H1 (cell line): ENCODE measurements at regions not wholly inside any gene's neighbourhood (a gene's known extent, or its start where the extent isn't known, plus 50 kb on each side); places are given as distances from the start of the nearest gene placed in this dataset.

ENCODE experiments used
- CTCF ChIA-PET: fragments of 300-600 bp; sonication (Branson Sonifier 250); formaldehyde crosslinking; loops from one replicate; lab custom pipeline; 2021; ENCODE audit not compliant: partially characterized antibody; lab: Charles Lee
- POLR2A ChIA-PET: fragments of 300-600 bp; sonication (Branson Sonifier 250); formaldehyde crosslinking; loops from one replicate; lab custom pipeline; 2021; ENCODE audit warnings: inconsistent platforms; ENCODE audit not compliant: partially characterized antibody; lab: Charles Lee
- DNase-seq, 2 experiments: peaks; one replicate each; pipeline versions ENCODE4 v3.0.0 to v3.0.0-alpha.2; 2010 to 2022; ENCODE audit warnings: low spot score in 2 of 2, low read depth in 1 of 2, mixed read lengths in 1 of 2
- FAIRE-seq: peaks from 2 replicates; lab custom pipeline; 2011; peaks lifted over from hg19 to GRCh38; lab: Jason Lieb, UNC
- H2AFZ ChIP-seq: 2 replicates; pipeline ENCODE4 v1.8.1; 2012; ENCODE audit warnings: low read length, inconsistent platforms
- H2AK5ac ChIP-seq: 2 replicates; pipeline ENCODE4 v1.6.1; 2013; ENCODE audit warnings: low read depth, low read length
- H2BK120ac ChIP-seq: replicated peaks from 2 replicates; pipeline ENCODE3; 2013; ENCODE audit warnings: low read depth, low read length, inconsistent platforms
- H2BK12ac ChIP-seq: 2 replicates; pipeline ENCODE4 v1.6.1; 2013; ENCODE audit warnings: low read depth, low read length
- H2BK15ac ChIP-seq: 2 replicates; pipeline ENCODE4 v1.6.1; 2013; ENCODE audit warnings: low read length
- H2BK20ac ChIP-seq: 2 replicates; pipeline ENCODE4 v1.6.1; 2013; ENCODE audit warnings: low read length
- H2BK5ac ChIP-seq: 2 replicates; pipeline ENCODE4 v1.6.1; 2013; ENCODE audit warnings: low read depth, low read length
- H3K14ac ChIP-seq: 2 replicates; pipeline ENCODE4 v1.6.1; 2013; ENCODE audit warnings: inconsistent platforms; ENCODE audit not compliant: insufficient read length
- H3K18ac ChIP-seq: 2 replicates; pipeline ENCODE4 v1.6.1; 2013; ENCODE audit warnings: low read length; ENCODE audit errors: extremely low read depth
- H3K23ac ChIP-seq: 2 replicates; pipeline ENCODE4 v1.6.1; 2013; ENCODE audit warnings: inconsistent platforms; ENCODE audit not compliant: insufficient read length
- H3K23me2 ChIP-seq: 2 replicates; pipeline ENCODE4 v1.6.1; 2013; ENCODE audit warnings: low read depth, low read length
- H3K27ac ChIP-seq: 2 replicates; pipeline ENCODE4 v1.6.1; 2011; ENCODE audit warnings: low read depth, low read length, inconsistent platforms
- H3K27me3 ChIP-seq, 4 experiments: replicated peaks in 1 of 4; 1 replicate in 1 of 4; 2 replicates in 3 of 4; pipeline versions ENCODE4 v1.6.1 to v1.8.1; 2011 to 2013; ENCODE audit warnings: low read length in 3 of 4, mild to moderate bottlenecking in 3 of 4, inconsistent platforms in 2 of 4, mixed read lengths in 2 of 4, moderate library complexity in 1 of 4; ENCODE audit not compliant: control insufficient read depth in 3 of 4, insufficient read depth in 3 of 4; ENCODE audit errors: extremely low read depth in 1 of 4
- H3K36me3 ChIP-seq, 4 experiments: 2 replicates each; pipeline versions ENCODE4 v1.6.1 to v1.8.1; 2011 to 2013; ENCODE audit warnings: mild to moderate bottlenecking in 4 of 4, low read length in 3 of 4, moderate library complexity in 2 of 4, control low read depth in 1 of 4, inconsistent platforms in 1 of 4; ENCODE audit not compliant: insufficient read depth in 4 of 4, control insufficient read depth in 2 of 4
- H3K4ac ChIP-seq: replicated peaks from 2 replicates; pipeline ENCODE3; 2013; ENCODE audit warnings: low read length, low read depth, mixed read lengths, inconsistent platforms; ENCODE audit not compliant: insufficient read length
- H3K4me1 ChIP-seq, 4 experiments: replicated peaks in 1 of 4; 1 replicate in 1 of 4; 2 replicates in 3 of 4; pipeline versions ENCODE4 v1.6.1 to v1.8.1; 2011 to 2013; ENCODE audit warnings: low read length in 3 of 4, inconsistent platforms in 2 of 4, mixed read lengths in 1 of 4; ENCODE audit not compliant: insufficient read depth in 4 of 4, control insufficient read depth in 3 of 4
- H3K4me2 ChIP-seq, 2 experiments: 2 replicates each; pipeline versions ENCODE4 v1.6.1 to v1.8.1; 2011 to 2013; ENCODE audit warnings: low read depth in 2 of 2, low read length in 2 of 2, control low read depth in 1 of 2, inconsistent platforms in 1 of 2, mild to moderate bottlenecking in 1 of 2; ENCODE audit not compliant: insufficient read depth in 1 of 2
- H3K4me3 ChIP-seq, 4 experiments: fragments of 200-600, 300-600 bp in 1 of 4; sonication (generic), shearing (Covaris generic), sonication (Bioruptor Twin) in 1 of 4; 2 replicates each; pipeline versions ENCODE4 v1.5.1 to v1.8.1; 2011 to 2016; ENCODE audit warnings: low read length in 4 of 4, low read depth in 3 of 4, control low read depth in 2 of 4, inconsistent platforms in 2 of 4, mild to moderate bottlenecking in 2 of 4, mixed read lengths in 1 of 4, moderate library complexity in 1 of 4; ENCODE audit not compliant: insufficient read depth in 2 of 4; ENCODE audit errors: extremely low read depth in 1 of 4
- H3K56ac ChIP-seq: replicated peaks from 2 replicates; pipeline ENCODE3; 2013; ENCODE audit warnings: low read depth, mild to moderate bottlenecking, mixed read lengths, low read length, inconsistent platforms; ENCODE audit not compliant: insufficient read length
- H3K79me1 ChIP-seq: 2 replicates; pipeline ENCODE4 v1.6.1; 2013; ENCODE audit warnings: low read depth, low read length, control low read depth
- H3K79me2 ChIP-seq, 2 experiments: 2 replicates each; pipeline versions ENCODE4 v1.6.1 to v1.8.1; 2012 to 2013; ENCODE audit warnings: low read length in 2 of 2, mild to moderate bottlenecking in 2 of 2, inconsistent platforms in 1 of 2; ENCODE audit not compliant: insufficient read depth in 2 of 2, control insufficient read depth in 1 of 2
- H3K9ac ChIP-seq, 4 experiments: replicated peaks in 1 of 4; 1 replicate in 1 of 4; 2 replicates in 3 of 4; pipeline versions ENCODE4 v1.6.1 to v1.8.1; 2011 to 2013; ENCODE audit warnings: low read depth in 3 of 4, low read length in 3 of 4, control low read depth in 2 of 4, mild to moderate bottlenecking in 2 of 4, moderate library complexity in 2 of 4, inconsistent platforms in 1 of 4; ENCODE audit errors: extremely low read depth in 1 of 4
- H3K9me3 ChIP-seq, 2 experiments: 2 replicates each; pipeline versions ENCODE4 v1.6.1 to v1.8.1; 2012 to 2013; ENCODE audit warnings: mild to moderate bottlenecking in 2 of 2, moderate library complexity in 2 of 2, control low read depth in 1 of 2, inconsistent platforms in 1 of 2, low read depth in 1 of 2, low read length in 1 of 2, mixed read lengths in 1 of 2; ENCODE audit not compliant: insufficient read depth in 2 of 2
- H4K20me1 ChIP-seq, 2 experiments: replicated peaks in 1 of 2; 2 replicates each; pipeline versions ENCODE3 to v1.8.1; 2011 to 2013; ENCODE audit warnings: inconsistent platforms in 2 of 2, low read length in 2 of 2, mild to moderate bottlenecking in 1 of 2; ENCODE audit not compliant: insufficient read depth in 2 of 2, control insufficient read depth in 1 of 2
- H4K5ac ChIP-seq: 2 replicates; pipeline ENCODE4 v1.6.1; 2013; ENCODE audit warnings: low read length, low read depth, mixed read lengths, inconsistent platforms; ENCODE audit not compliant: insufficient read length
- H4K8ac ChIP-seq: 2 replicates; pipeline ENCODE4 v1.8.0; 2013; ENCODE audit warnings: mild to moderate bottlenecking, moderate library complexity, low read length, inconsistent platforms; ENCODE audit not compliant: insufficient read depth; ENCODE audit errors: extremely low read depth
- H4K91ac ChIP-seq: replicated peaks from 2 replicates; pipeline ENCODE3; 2013; ENCODE audit warnings: low read length, mixed read lengths, inconsistent platforms; ENCODE audit not compliant: insufficient read length
- BRCA1 ChIP-seq: IDR thresholded peaks from 2 replicates; pipeline ENCODE4 v1.6.1; 2012; ENCODE audit warnings: low read depth, low read length, improper control_type of control experiment
- CBX5 ChIP-seq: fragments of 300-800, 300-1000 bp; sonication (generic); IDR thresholded peaks from 2 replicates; pipeline ENCODE4 v1.7.1; 2016; ENCODE audit warnings: antibody characterized with exemption, low read length, low read depth
- SIRT6 ChIP-seq: IDR thresholded peaks from one replicate; pipeline ENCODE4 v1.7.1; 2012; ENCODE audit warnings: low read length, inconsistent platforms
- SIX5 ChIP-seq: IDR thresholded peaks from 2 replicates; pipeline ENCODE4 v1.6.1; 2011; ENCODE audit warnings: mild to moderate bottlenecking, low read depth, low read length
- SUZ12 ChIP-seq: fragments of 200-600 bp; sonication (generic); IDR thresholded peaks from 2 replicates; pipeline ENCODE4 v1.6.1; 2012; ENCODE audit warnings: mild to moderate bottlenecking, inconsistent platforms, low read length, moderate library complexity, mixed read lengths
- YY1 ChIP-seq: IDR thresholded peaks from 2 replicates; pipeline ENCODE4 v1.6.1; 2011; ENCODE audit warnings: low read depth, mild to moderate bottlenecking, low read length
- WGBS, 2 experiments: shearing (Covaris generic) in 1 of 2; methylation state at CpG; one replicate each; pipeline versions ENCODE4 v1.1.6 to v1.1.7; 2013 to 2015; ENCODE audit warnings: low lambda C conversion rate in 2 of 2, mixed read lengths in 2 of 2, inconsistent platforms in 1 of 2, low coverage in 1 of 2, missing lambda C conversion rate in 1 of 2; ENCODE audit not compliant: insufficient replicate concordance in 2 of 2, insufficient coverage in 1 of 2, insufficient read length in 1 of 2; ENCODE audit errors: extremely low coverage in 1 of 2, missing lambda C conversion rate in 1 of 2; 5-methylcytosine and 5-hydroxymethylcytosine counted together
- TF ChIP-seq, protein P1 (sequence below): IDR thresholded peaks from 2 replicates; pipeline ENCODE4 v1.6.1; 2012; ENCODE audit warnings: low read length, inconsistent platforms
- TF ChIP-seq, protein P2 (sequence below): IDR thresholded peaks from 2 replicates; pipeline ENCODE4 v1.6.1; 2011; ENCODE audit warnings: low read depth, mild to moderate bottlenecking, low read length; ENCODE audit not compliant: insufficient read depth
- TF ChIP-seq, protein P3 (sequence below): IDR thresholded peaks from 2 replicates; pipeline ENCODE4 v1.6.1; 2011; ENCODE audit warnings: low read length, improper control_type of control experiment
- TF ChIP-seq, protein P4 (sequence below): IDR thresholded peaks from 2 replicates; pipeline ENCODE4 v1.6.1; 2012; ENCODE audit warnings: inconsistent platforms

DNA sequence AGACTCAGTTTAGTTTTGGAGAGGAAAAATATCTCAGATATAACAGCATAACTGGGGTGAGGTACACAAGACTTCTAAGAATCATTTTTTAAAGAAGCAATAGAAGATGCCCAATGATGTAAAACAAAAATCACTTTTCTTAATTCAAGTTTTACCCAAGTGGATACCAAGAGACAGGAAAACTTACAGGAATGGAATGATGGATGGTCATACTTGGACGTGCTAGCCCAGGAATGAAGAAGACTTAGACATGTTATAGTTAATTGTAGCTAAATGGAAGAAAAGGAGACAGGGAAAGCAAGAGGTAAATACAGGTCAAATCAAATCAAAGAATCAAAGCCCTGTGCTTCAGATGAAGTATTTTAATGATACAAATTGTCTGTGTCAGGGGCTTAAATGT, 312.7 kb upstream of the KCNJ16 start:
- Histone ChIP-seq H3K4ac (no peak overlapping the region), H3K4me2 (no peak overlapping the region), H3K56ac (no peak overlapping the region), H2BK12ac (no peak overlapping the region), H2BK5ac (no peak overlapping the region), H3K23ac (no peak overlapping the region), H4K20me1 (no peaks in the 10 kb centered on the region), H3K9ac (no peak overlapping the region), H3K14ac (no peak overlapping the region), H2BK20ac (no peak overlapping the region), H3K27me3 (no peaks in the 10 kb centered on the region), H3K4me1 (no peaks in the 10 kb centered on the region), H3K18ac (no peak overlapping the region), H2BK15ac (no peak overlapping the region), H3K36me3 (no peaks in the 10 kb centered on the region), H2AFZ (no peak overlapping the region), H3K79me1 (no peaks in the 10 kb centered on the region), H2AK5ac (no peak overlapping the region), H3K4me3 (no peak overlapping the region), H3K9me3 (no peaks in the 10 kb centered on the region), H2BK120ac (no peak overlapping the region), H3K79me2 (no peaks in the 10 kb centered on the region), H3K23me2 (no peaks in the 10 kb centered on the region; the same call in 1 of the 2 replicates), H3K27ac (no peak overlapping the region), H4K91ac (no peak overlapping the region), H4K5ac (no peak overlapping the region), H4K8ac (no peak overlapping the region)
- ChIA-PET POLR2A (no interaction called here), CTCF (interaction anchor here (0.7 to 1.0 kb wide), 2 partner anchors 29 to 120 kb away, joined by 3 read pairs; no protein-coding TSS in a partner anchor)
- TF ChIP-seq, protein P1, sequence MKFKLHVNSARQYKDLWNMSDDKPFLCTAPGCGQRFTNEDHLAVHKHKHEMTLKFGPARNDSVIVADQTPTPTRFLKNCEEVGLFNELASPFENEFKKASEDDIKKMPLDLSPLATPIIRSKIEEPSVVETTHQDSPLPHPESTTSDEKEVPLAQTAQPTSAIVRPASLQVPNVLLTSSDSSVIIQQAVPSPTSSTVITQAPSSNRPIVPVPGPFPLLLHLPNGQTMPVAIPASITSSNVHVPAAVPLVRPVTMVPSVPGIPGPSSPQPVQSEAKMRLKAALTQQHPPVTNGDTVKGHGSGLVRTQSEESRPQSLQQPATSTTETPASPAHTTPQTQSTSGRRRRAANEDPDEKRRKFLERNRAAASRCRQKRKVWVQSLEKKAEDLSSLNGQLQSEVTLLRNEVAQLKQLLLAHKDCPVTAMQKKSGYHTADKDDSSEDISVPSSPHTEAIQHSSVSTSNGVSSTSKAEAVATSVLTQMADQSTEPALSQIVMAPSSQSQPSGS = no peak
- TF ChIP-seq SIX5 = no peak
- no peak for TF ChIP-seq SUZ12
- no peak for TF ChIP-seq SIRT6
- no peak for TF ChIP-seq BRCA1
- TF ChIP-seq, protein P2, sequence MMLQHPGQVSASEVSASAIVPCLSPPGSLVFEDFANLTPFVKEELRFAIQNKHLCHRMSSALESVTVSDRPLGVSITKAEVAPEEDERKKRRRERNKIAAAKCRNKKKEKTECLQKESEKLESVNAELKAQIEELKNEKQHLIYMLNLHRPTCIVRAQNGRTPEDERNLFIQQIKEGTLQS = no peak
- no peak for TF ChIP-seq CBX5
- no peak for TF ChIP-seq YY1
- TF ChIP-seq, protein P3, sequence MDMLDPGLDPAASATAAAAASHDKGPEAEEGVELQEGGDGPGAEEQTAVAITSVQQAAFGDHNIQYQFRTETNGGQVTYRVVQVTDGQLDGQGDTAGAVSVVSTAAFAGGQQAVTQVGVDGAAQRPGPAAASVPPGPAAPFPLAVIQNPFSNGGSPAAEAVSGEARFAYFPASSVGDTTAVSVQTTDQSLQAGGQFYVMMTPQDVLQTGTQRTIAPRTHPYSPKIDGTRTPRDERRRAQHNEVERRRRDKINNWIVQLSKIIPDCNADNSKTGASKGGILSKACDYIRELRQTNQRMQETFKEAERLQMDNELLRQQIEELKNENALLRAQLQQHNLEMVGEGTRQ = no peak
- TF ChIP-seq, protein P4, sequence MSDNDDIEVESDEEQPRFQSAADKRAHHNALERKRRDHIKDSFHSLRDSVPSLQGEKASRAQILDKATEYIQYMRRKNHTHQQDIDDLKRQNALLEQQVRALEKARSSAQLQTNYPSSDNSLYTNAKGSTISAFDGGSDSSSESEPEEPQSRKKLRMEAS = no peak
- WGBS, 2 experiments = 90% methylated on average over 1 of the region's 1 CpG; no CpG with 5 or more reads in 1 of the 2 experiments
- FAIRE-seq (no peak), DNase-seq (no peak)
